ENCODE measurements at regions not wholly inside any gene's neighbourhood (a gene's known extent, or its start where the extent isn't known, plus 50 kb on each side); places are given as distances from the start of the nearest gene placed in this dataset.

- H3K9me1 ChIP-seq (ENCODE audit: control insufficient read depth, insufficient read depth, low read length): no peaks in the 10 kb centered on the region
- no peak overlapping the region for H3K4me3 ChIP-seq
- DNase-seq (ENCODE audit: extremely low read depth in 1 of 4, low spot score in 3 of 4) (no peak), ATAC-seq (no peak), FAIRE-seq (no peak)
- WGBS (ENCODE audit: insufficient coverage, low coverage, missing lambda C conversion rate): under 1% methylated on average over 10 of the region's 11 CpGs
- no peaks in the 10 kb centered on the region for H4K20me1 ChIP-seq (replicated peaks; ENCODE audit: control insufficient read depth, insufficient read depth, low read length)
- no peak overlapping the region for H3K4me2 ChIP-seq (ENCODE audit: insufficient read depth, low read length)
- H3K9me3 ChIP-seq (replicated peaks; ENCODE audit: control insufficient read depth, insufficient read depth, low read depth, low read length): no peaks in the 10 kb centered on the region
- peaks cover 10 to 21% of the 10 kb centered on the region in 2 experiments; a peak in 4 of 5 replicates for H3K27me3 ChIP-seq (ENCODE audit: control insufficient read depth in 2 of 2, insufficient read depth in 2 of 2, low read length in 2 of 2)
- in situ Hi-C loops (cut with MboI) (no loop called here), intact Hi-C loops (cut with micrococcal nuclease) (no loop called here)
- TF ChIP-seq SOX6 (IDR thresholded peaks at IDR 0.05) (no peak), CREB3L1 (IDR thresholded peaks at IDR 0.05; ENCODE audit: borderline replicate concordance, low read depth) (no peak), CCAR2 (IDR thresholded peaks at IDR 0.05; ENCODE audit: low read depth, low read length) (no peak), NFE2 (IDR thresholded peaks at IDR 0.05; ENCODE audit: low read depth) (no peak), CBFB (CRISPR knock-in tag; IDR thresholded peaks at IDR 0.05) (no peak), ZNF41 (CRISPR knock-in tag; conservative IDR thresholded peaks at IDR 0.05) (no peak), RUNX1 (IDR thresholded peaks at IDR 0.05; ENCODE audit: low read depth) (no peak), RFX7 (CRISPR knock-in tag; IDR thresholded peaks at IDR 0.05) (no peak), DNMT1 (IDR thresholded peaks at IDR 0.05) (no peak), ARID2 (IDR thresholded peaks at IDR 0.05) (no peak), POLR2A (conservative IDR thresholded peaks at IDR 0.05) (no peak), GTF2E2 (tag; IDR thresholded peaks at IDR 0.05) (no peak), CBX8 (IDR thresholded peaks at IDR 0.05; ENCODE audit: borderline replicate concordance, extremely low read depth, low read depth, low read length, poor library complexity, severe bottlenecking) (no peak), HDAC6 (IDR thresholded peaks at IDR 0.05; ENCODE audit: low read depth, low read length) (no peak)
- TF ChIP-seq, protein P1, sequence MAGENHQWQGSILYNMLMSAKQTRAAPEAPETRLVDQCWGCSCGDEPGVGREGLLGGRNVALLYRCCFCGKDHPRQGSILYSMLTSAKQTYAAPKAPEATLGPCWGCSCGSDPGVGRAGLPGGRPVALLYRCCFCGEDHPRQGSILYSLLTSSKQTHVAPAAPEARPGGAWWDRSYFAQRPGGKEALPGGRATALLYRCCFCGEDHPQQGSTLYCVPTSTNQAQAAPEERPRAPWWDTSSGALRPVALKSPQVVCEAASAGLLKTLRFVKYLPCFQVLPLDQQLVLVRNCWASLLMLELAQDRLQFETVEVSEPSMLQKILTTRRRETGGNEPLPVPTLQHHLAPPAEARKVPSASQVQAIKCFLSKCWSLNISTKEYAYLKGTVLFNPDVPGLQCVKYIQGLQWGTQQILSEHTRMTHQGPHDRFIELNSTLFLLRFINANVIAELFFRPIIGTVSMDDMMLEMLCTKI (IDR thresholded peaks at IDR 0.05; ENCODE audit: partially characterized antibody): no peak
- peaks cover 4 to 11% of the 10 kb centered on the region in 2 experiments; a peak in 2 of 5 replicates for H3K4me1 ChIP-seq (replicated peaks in 1 of 2; ENCODE audit: control insufficient read depth in 2 of 2, insufficient read depth in 2 of 2, low read length in 2 of 2)
- H2AFZ ChIP-seq (ENCODE audit: low read depth, low read length): no peak overlapping the region
- POLR2A ChIA-PET: interaction anchor here (0.9 to 1.2 kb wide), 2 partner anchors 20 kb away, joined by 3 read pairs; no protein-coding TSS in a partner anchor
- H3K79me2 ChIP-seq (ENCODE audit: control insufficient read depth, insufficient read depth, low read length): no peaks in the 10 kb centered on the region
- BruUV-seq (replicated peaks): no TSS peak
- H3K9ac ChIP-seq (ENCODE audit: insufficient read depth in 1 of 2, low read depth in 2 of 2, low read length in 2 of 2): no peak overlapping the region
- CTCF ChIA-PET (ENCODE audit: low intra/inter-chr PET ratio): no interaction called here
- H3K27ac ChIP-seq (ENCODE audit: extremely low read depth, low read depth, low read length): no peak overlapping the region
- no peaks in the 10 kb centered on the region for H3K36me3 ChIP-seq (ENCODE audit: control insufficient read depth, insufficient read depth, low read length)
These were observed 144.3 kb downstream of the MIS18A start for GRCh38 chr21:32134441-32135130.
